Neural cell (in vitro differentiated cells): ENCODE measurements at regions not wholly inside any gene's neighbourhood (a gene's known extent, or its start where the extent isn't known, plus 50 kb on each side); places are given as distances from the start of the nearest gene placed in this dataset.

ENCODE experiments used
- EP300 ChIP-seq: fragments of 450-650 bp; conservative IDR thresholded peaks from 2 replicates; pipeline ENCODE4 v1.6.1; 2014; ENCODE audit warnings: antibody characterized with exemption, mild to moderate bottlenecking, moderate library complexity; ENCODE audit not compliant: poor library complexity, severe bottlenecking
- EZH2 ChIP-seq: fragments of 200-600, 300-800 bp; shearing (Covaris generic), sonication (generic); IDR thresholded peaks from 2 replicates; pipeline ENCODE4 v1.6.1; 2014; ENCODE audit warnings: antibody characterized with exemption, low read length, borderline replicate concordance, mild to moderate bottlenecking; ENCODE audit not compliant: insufficient read depth, poor library complexity, severe bottlenecking
- MXI1 ChIP-seq: fragments of 450-650 bp; conservative IDR thresholded peaks from 2 replicates; pipeline ENCODE4 v1.6.1; 2014; ENCODE audit warnings: antibody characterized with exemption, mild to moderate bottlenecking; ENCODE audit not compliant: poor library complexity, severe bottlenecking
- POLR2AphosphoS5 ChIP-seq: IDR thresholded peaks from 2 replicates; pipeline ENCODE4 v1.6.1; 2012
- REST ChIP-seq: IDR thresholded peaks from 2 replicates; pipeline ENCODE4 v1.6.1; 2012; ENCODE audit warnings: borderline replicate concordance
- SMC3 ChIP-seq: fragments of 450-650 bp; conservative IDR thresholded peaks from 2 replicates; pipeline ENCODE4 v1.6.1; 2014; ENCODE audit warnings: antibody characterized with exemption, mild to moderate bottlenecking, moderate library complexity; ENCODE audit not compliant: poor library complexity
- TAF1 ChIP-seq: IDR thresholded peaks from 2 replicates; pipeline ENCODE4 v1.6.1; 2012; ENCODE audit warnings: low read depth
- TF ChIP-seq, protein P1 (sequence below): fragments of 450-650 bp; IDR thresholded peaks from 2 replicates; pipeline ENCODE4 v1.5.1; 2014; ENCODE audit warnings: antibody characterized with exemption, mild to moderate bottlenecking, moderate library complexity; ENCODE audit not compliant: poor library complexity, severe bottlenecking

DNA sequence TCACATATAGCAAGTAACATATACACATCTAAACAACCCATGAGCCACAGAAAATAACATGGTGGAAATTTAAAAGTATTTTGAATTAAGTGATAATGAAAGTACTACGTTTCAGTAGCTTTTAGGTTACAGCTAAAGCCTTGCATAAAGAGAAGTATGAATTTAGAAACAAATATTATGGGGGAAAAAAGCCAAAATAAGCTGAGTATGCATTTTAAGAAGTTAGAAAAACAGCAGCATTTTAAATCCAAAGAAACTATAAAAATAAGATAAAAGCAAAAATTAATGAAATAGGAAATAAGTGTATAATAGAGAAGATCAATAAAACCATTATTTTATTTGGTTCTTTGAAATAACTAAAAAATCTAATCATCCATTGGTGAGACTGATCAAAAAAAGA, 89.8 kb upstream of the ARHGEF7 start:
- TF ChIP-seq POLR2AphosphoS5 = no peak
- no peak for TF ChIP-seq EP300
- no peak for TF ChIP-seq SMC3
- TF ChIP-seq, protein P1, sequence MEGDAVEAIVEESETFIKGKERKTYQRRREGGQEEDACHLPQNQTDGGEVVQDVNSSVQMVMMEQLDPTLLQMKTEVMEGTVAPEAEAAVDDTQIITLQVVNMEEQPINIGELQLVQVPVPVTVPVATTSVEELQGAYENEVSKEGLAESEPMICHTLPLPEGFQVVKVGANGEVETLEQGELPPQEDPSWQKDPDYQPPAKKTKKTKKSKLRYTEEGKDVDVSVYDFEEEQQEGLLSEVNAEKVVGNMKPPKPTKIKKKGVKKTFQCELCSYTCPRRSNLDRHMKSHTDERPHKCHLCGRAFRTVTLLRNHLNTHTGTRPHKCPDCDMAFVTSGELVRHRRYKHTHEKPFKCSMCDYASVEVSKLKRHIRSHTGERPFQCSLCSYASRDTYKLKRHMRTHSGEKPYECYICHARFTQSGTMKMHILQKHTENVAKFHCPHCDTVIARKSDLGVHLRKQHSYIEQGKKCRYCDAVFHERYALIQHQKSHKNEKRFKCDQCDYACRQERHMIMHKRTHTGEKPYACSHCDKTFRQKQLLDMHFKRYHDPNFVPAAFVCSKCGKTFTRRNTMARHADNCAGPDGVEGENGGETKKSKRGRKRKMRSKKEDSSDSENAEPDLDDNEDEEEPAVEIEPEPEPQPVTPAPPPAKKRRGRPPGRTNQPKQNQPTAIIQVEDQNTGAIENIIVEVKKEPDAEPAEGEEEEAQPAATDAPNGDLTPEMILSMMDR = no peak
- no peak for TF ChIP-seq MXI1
- TF ChIP-seq REST = no peak
- TF ChIP-seq EZH2 = no peak
- TF ChIP-seq TAF1 = no peak
